Endothelial cell of umbilical vein (primary cell): ENCODE measurements at regions not wholly inside any gene's neighbourhood (a gene's known extent, or its start where the extent isn't known, plus 50 kb on each side); places are given as distances from the start of the nearest gene placed in this dataset.

ENCODE experiments used
- BruUV-seq: library from RNA; stranded (reverse); fragments of 400-500 nt; replicated peaks from 2 replicates; lab custom pipeline; 2021; lab: Mats Ljungman, UMichigan
- CTCF ChIA-PET: fragments of 300-600, 350-600 bp; sonication (Branson Sonifier 250); formaldehyde crosslinking; loops from one replicate; lab custom pipeline; 2021; ENCODE audit warnings: antibody characterized with exemption, inconsistent platforms; lab: Charles Lee
- POLR2A ChIA-PET: fragments of 300-600, 350-600 bp; sonication (Branson Sonifier 250); formaldehyde crosslinking; loops from one replicate; lab custom pipeline; 2021; ENCODE audit warnings: antibody characterized with exemption, inconsistent platforms; lab: Charles Lee
- DNase-seq: peaks from one replicate; pipeline ENCODE4 v3.0.0-alpha.2; 2011; ENCODE audit warnings: low read depth, low spot score
- FAIRE-seq: peaks from 2 replicates; lab custom pipeline; 2011; peaks lifted over from hg19 to GRCh38; lab: Jason Lieb, UNC
- H2AFZ ChIP-seq: 2 replicates; pipeline ENCODE4 v1.6.0; 2012; ENCODE audit warnings: low read depth, low read length, control low read depth, inconsistent platforms
- H3K27ac ChIP-seq: 2 replicates; pipeline ENCODE4 v1.5.1; 2011; ENCODE audit warnings: low read depth, mild to moderate bottlenecking, control low read depth, low read length, moderate library complexity; ENCODE audit not compliant: insufficient read depth
- H3K27me3 ChIP-seq, 2 experiments: 2 replicates each; pipeline versions ENCODE4 v1.6.0 to v1.6.1; 2011; ENCODE audit warnings: low read length in 2 of 2, mixed read lengths in 1 of 2; ENCODE audit not compliant: control insufficient read depth in 2 of 2, insufficient read depth in 2 of 2
- H3K36me3 ChIP-seq, 2 experiments: 2 replicates in 1 of 2; 3 replicates in 1 of 2; pipeline ENCODE4 v1.5.1; 2011; ENCODE audit warnings: low read length in 2 of 2, mild to moderate bottlenecking in 1 of 2, moderate library complexity in 1 of 2; ENCODE audit not compliant: control insufficient read depth in 2 of 2, insufficient read depth in 2 of 2; ENCODE audit errors: extremely low read depth in 1 of 2
- H3K4me1 ChIP-seq: 3 replicates; pipeline ENCODE4 v1.5.1; 2011; ENCODE audit warnings: mild to moderate bottlenecking, low read length; ENCODE audit not compliant: control insufficient read depth, insufficient read depth; ENCODE audit errors: extremely low read depth
- H3K4me2 ChIP-seq: 2 replicates; pipeline ENCODE4 v1.6.1; 2011; ENCODE audit warnings: low read length, control low read depth, mixed read lengths; ENCODE audit not compliant: insufficient read depth
- H3K4me3 ChIP-seq, 3 experiments: fragments of 200-600 bp in 1 of 3; sonication (generic), shearing (Covaris generic) in 1 of 3; replicated peaks in 1 of 3; 2 replicates each; pipeline ENCODE4 v1.5.1; 2011 to 2016; ENCODE audit warnings: control low read depth in 3 of 3, low read length in 3 of 3, mild to moderate bottlenecking in 2 of 3, inconsistent platforms in 1 of 3, low read depth in 1 of 3, moderate library complexity in 1 of 3; ENCODE audit not compliant: insufficient read depth in 1 of 3
- H3K79me2 ChIP-seq: 2 replicates; pipeline ENCODE4 v1.6.0; 2012; ENCODE audit warnings: low read length, inconsistent platforms; ENCODE audit not compliant: control insufficient read depth, insufficient read depth
- H3K9ac ChIP-seq: replicated peaks from 2 replicates; pipeline ENCODE3; 2011; ENCODE audit warnings: low read length, control low read depth; ENCODE audit not compliant: insufficient read depth; ENCODE audit errors: extremely low read depth
- H3K9me1 ChIP-seq: replicated peaks from 3 replicates; pipeline ENCODE4 v1.6.0; 2011; ENCODE audit warnings: mild to moderate bottlenecking, low read length; ENCODE audit not compliant: control insufficient read depth, insufficient read depth; ENCODE audit errors: extremely low read depth
- H3K9me3 ChIP-seq: replicated peaks from 2 replicates; pipeline ENCODE4 v1.5.1; 2012; ENCODE audit warnings: low read length, inconsistent platforms; ENCODE audit not compliant: control insufficient read depth, insufficient read depth
- H4K20me1 ChIP-seq: replicated peaks from 2 replicates; pipeline ENCODE3; 2011; ENCODE audit warnings: mild to moderate bottlenecking, low read length; ENCODE audit not compliant: control insufficient read depth, insufficient read depth; ENCODE audit errors: extremely low read depth
- EZH2 ChIP-seq: IDR thresholded peaks from 2 replicates; pipeline ENCODE4 v1.6.1; 2012; ENCODE audit warnings: borderline replicate concordance, low read depth, mild to moderate bottlenecking, moderate library complexity, low read length, inconsistent platforms; ENCODE audit not compliant: severe bottlenecking
- FOS ChIP-seq: IDR thresholded peaks from 2 replicates; pipeline ENCODE4 v1.6.1; 2011; ENCODE audit warnings: mild to moderate bottlenecking, low read length, moderate library complexity, borderline replicate concordance; ENCODE audit not compliant: insufficient read depth
- GATA2 ChIP-seq: IDR thresholded peaks from 2 replicates; pipeline ENCODE4 v1.7.0; 2011; ENCODE audit warnings: low read depth, mild to moderate bottlenecking, moderate library complexity, mixed read lengths, low read length; ENCODE audit not compliant: insufficient read length, insufficient read depth
- JUN ChIP-seq: IDR thresholded peaks from 2 replicates; pipeline ENCODE4 v1.6.1; 2011; ENCODE audit warnings: borderline replicate concordance, low read depth; ENCODE audit not compliant: insufficient read length, insufficient read depth
- MAX ChIP-seq: IDR thresholded peaks from 2 replicates; pipeline ENCODE4 v1.6.1; 2011; ENCODE audit not compliant: insufficient read depth, insufficient read length
- MYC ChIP-seq: IDR thresholded peaks from one replicate; pipeline ENCODE4 v1.6.1; 2011; ENCODE audit warnings: mild to moderate bottlenecking, low read depth, low read length
- POLR2A ChIP-seq: IDR thresholded peaks from 2 replicates; pipeline ENCODE4 v1.6.1; 2012; ENCODE audit warnings: low read depth, mild to moderate bottlenecking, control low read depth, low read length
- POLR2AphosphoS5 ChIP-seq: IDR thresholded peaks from 2 replicates; pipeline ENCODE4 v1.6.1; 2012; ENCODE audit warnings: low read depth, mild to moderate bottlenecking, control low read depth, low read length, moderate library complexity; ENCODE audit not compliant: insufficient read depth
- dilution Hi-C: fragments of 300-500 bp; cut with MboI; formaldehyde crosslinking; loops from one replicate; pipeline ENCODE4 v1.15.0; 2019; ENCODE audit warnings: low sequenced_read_pairs; ENCODE audit not compliant: extremely low pct_ligation_motif_present
- intact Hi-C: fragments of 100-400 bp; cut with micrococcal nuclease; formaldehyde crosslinking; loops from one replicate; pipeline ENCODE4 v1.10.0; 2022
- TF ChIP-seq, protein P1 (sequence below), 2 donors: IDR thresholded peaks; 1 replicate in 1 of 2; 2 replicates in 1 of 2; pipeline ENCODE4 v1.5.1; 2011; ENCODE audit warnings: low read length in 2 of 2, mild to moderate bottlenecking in 2 of 2, moderate library complexity in 2 of 2, control low read depth in 1 of 2, inconsistent platforms in 1 of 2, low read depth in 1 of 2; ENCODE audit not compliant: insufficient read depth in 1 of 2; ENCODE audit errors: extremely low read depth in 1 of 2

GRCh38 chr4:82255657-82256056 is 118.1 kb downstream of the HNRNPD start:
- H2AFZ ChIP-seq: no peak overlapping the region
- H3K36me3 ChIP-seq: no peaks in the 10 kb centered on the region
- no peaks in the 10 kb centered on the region for H4K20me1 ChIP-seq
- no peaks in the 10 kb centered on the region for H3K79me2 ChIP-seq
- no peaks in the 10 kb centered on the region for H3K4me1 ChIP-seq
- H3K4me2 ChIP-seq: no peak overlapping the region
- TF ChIP-seq POLR2AphosphoS5 (no peak), GATA2 (no peak), MAX (no peak), JUN (no peak), MYC (no peak), POLR2A (no peak), FOS (no peak), EZH2 (no peak)
- TF ChIP-seq, protein P1, sequence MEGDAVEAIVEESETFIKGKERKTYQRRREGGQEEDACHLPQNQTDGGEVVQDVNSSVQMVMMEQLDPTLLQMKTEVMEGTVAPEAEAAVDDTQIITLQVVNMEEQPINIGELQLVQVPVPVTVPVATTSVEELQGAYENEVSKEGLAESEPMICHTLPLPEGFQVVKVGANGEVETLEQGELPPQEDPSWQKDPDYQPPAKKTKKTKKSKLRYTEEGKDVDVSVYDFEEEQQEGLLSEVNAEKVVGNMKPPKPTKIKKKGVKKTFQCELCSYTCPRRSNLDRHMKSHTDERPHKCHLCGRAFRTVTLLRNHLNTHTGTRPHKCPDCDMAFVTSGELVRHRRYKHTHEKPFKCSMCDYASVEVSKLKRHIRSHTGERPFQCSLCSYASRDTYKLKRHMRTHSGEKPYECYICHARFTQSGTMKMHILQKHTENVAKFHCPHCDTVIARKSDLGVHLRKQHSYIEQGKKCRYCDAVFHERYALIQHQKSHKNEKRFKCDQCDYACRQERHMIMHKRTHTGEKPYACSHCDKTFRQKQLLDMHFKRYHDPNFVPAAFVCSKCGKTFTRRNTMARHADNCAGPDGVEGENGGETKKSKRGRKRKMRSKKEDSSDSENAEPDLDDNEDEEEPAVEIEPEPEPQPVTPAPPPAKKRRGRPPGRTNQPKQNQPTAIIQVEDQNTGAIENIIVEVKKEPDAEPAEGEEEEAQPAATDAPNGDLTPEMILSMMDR (IDR thresholded peaks at IDR 0.05; ENCODE audit: extremely low read depth in 1 of 2, insufficient read depth in 1 of 2, low read depth in 1 of 2, low read length in 2 of 2): no peak
- no peaks in the 10 kb centered on the region for H3K27me3 ChIP-seq
- dilution Hi-C loops: no loop called here
- H3K9me3 ChIP-seq: no peaks in the 10 kb centered on the region
- H3K9ac ChIP-seq: no peak overlapping the region
- no peak for DNase-seq
- POLR2A ChIA-PET: no interaction called here
- no peak overlapping the region for H3K4me3 ChIP-seq
- no peak for FAIRE-seq
- no TSS peak for BruUV-seq
- no peaks in the 10 kb centered on the region for H3K9me1 ChIP-seq
- intact Hi-C loops: no loop called here
- H3K27ac ChIP-seq: no peak overlapping the region
- CTCF ChIA-PET: no interaction called here
